ENCODE measurements at regions not wholly inside any gene's neighbourhood (a gene's known extent, or its start where the extent isn't known, plus 50 kb on each side); places are given as distances from the start of the nearest gene placed in this dataset.

GRCh38 chr7:41130086-41130485, 572.8 kb downstream of the INHBA start:
- peaks cover 0 to 6% of the 10 kb centered on the region in 2 experiments; a peak in 3 of 4 replicates for H3K4me1 ChIP-seq (ENCODE audit: control insufficient read depth in 1 of 2, insufficient read depth in 2 of 2, low read depth in 1 of 2, low read length in 1 of 2)
- 90% methylated on average over 5 of the region's 5 CpGs for WGBS (ENCODE audit: low lambda C conversion rate)
- H3K4me2 ChIP-seq: no peak overlapping the region
- H3K27ac ChIP-seq (ENCODE audit: low read depth in 2 of 2, low read length in 1 of 2): no peak overlapping the region
- no peak overlapping the region for H3K9ac ChIP-seq
- H3K9me2 ChIP-seq: no peaks in the 10 kb centered on the region
- no peaks in the 10 kb centered on the region for H3K36me3 ChIP-seq (replicated peaks in 1 of 2; ENCODE audit: control insufficient read depth in 1 of 2, insufficient read depth in 2 of 2, low read length in 1 of 2)
- H3K4me3 ChIP-seq (ENCODE audit: low read depth in 2 of 2, low read length in 1 of 2): no peak overlapping the region
- H3K79me2 ChIP-seq (ENCODE audit: insufficient read depth): no peaks in the 10 kb centered on the region
- no peak for DNase-seq
- CTCF ChIA-PET: interaction anchor here (0.6 kb wide), 1 partner anchor 12 kb away, joined by 3 read pairs; no protein-coding TSS in a partner anchor
- POLR2A ChIA-PET: interaction anchor here (1.2 kb wide), 1 partner anchor 68 kb away, joined by 3 read pairs; no protein-coding TSS in a partner anchor
- TF ChIP-seq MXI1 (IDR thresholded peaks at IDR 0.05; ENCODE audit: low read depth, low read length): no peak
- no peak for TF ChIP-seq CHD2 (IDR thresholded peaks at IDR 0.05; ENCODE audit: low read length, partially characterized antibody)
- H3K27me3 ChIP-seq (ENCODE audit: insufficient read depth): no peaks in the 10 kb centered on the region
- no peaks in the 10 kb centered on the region for H3K9me3 ChIP-seq
- no peaks in the 10 kb centered on the region for H4K20me1 ChIP-seq (ENCODE audit: insufficient read depth)
- H3F3A ChIP-seq (replicated peaks; ENCODE audit: insufficient read depth): no peaks in the 10 kb centered on the region
- no peak overlapping the region for H2AFZ ChIP-seq (ENCODE audit: low read depth)

- Histone ChIP-seq H3K79me2 (ENCODE audit: insufficient read depth) (no peaks in the 10 kb centered on the region), H3K27me3 (ENCODE audit: insufficient read depth) (no peaks in the 10 kb centered on the region), H3K9me2 (no peaks in the 10 kb centered on the region), H4K20me1 (ENCODE audit: insufficient read depth) (no peaks in the 10 kb centered on the region), H2AFZ (ENCODE audit: low read depth) (no peak overlapping the region), H3F3A (replicated peaks; ENCODE audit: insufficient read depth) (peaks cover 6% of the 10 kb centered on the region), H3K4me3 (ENCODE audit: low read depth in 2 of 2, low read length in 1 of 2) (no peak overlapping the region), H3K36me3 (replicated peaks in 1 of 2; ENCODE audit: control insufficient read depth in 1 of 2, insufficient read depth in 2 of 2, low read length in 1 of 2) (no peaks in the 10 kb centered on the region), H3K9ac (no peak overlapping the region), H3K27ac (ENCODE audit: low read depth in 2 of 2, low read length in 1 of 2) (no peak overlapping the region), H3K4me2 (no peak overlapping the region), H3K9me3 (no peaks in the 10 kb centered on the region), H3K4me1 (ENCODE audit: control insufficient read depth in 1 of 2, insufficient read depth in 2 of 2, low read depth in 1 of 2, low read length in 1 of 2) (no peaks in the 10 kb centered on the region; a peak in 1 of 4 replicates)
- DNase-seq: no peak
- POLR2A ChIA-PET: no interaction called here
- TF ChIP-seq REST (IDR thresholded peaks at IDR 0.05; ENCODE audit: low read depth, low read length) (no peak), NFIC (IDR thresholded peaks at IDR 0.05; ENCODE audit: borderline replicate concordance) (no peak), POLR2AphosphoS5 (IDR thresholded peaks at IDR 0.05; ENCODE audit: low read depth, low read length) (no peak), JUND (IDR thresholded peaks at IDR 0.05) (no peak), FOSL2 (IDR thresholded peaks at IDR 0.05; ENCODE audit: borderline replicate concordance, low read depth) (no peak), USF2 (IDR thresholded peaks at IDR 0.05; ENCODE audit: borderline replicate concordance, low read depth, low read length) (no peak), FOXM1 (IDR thresholded peaks at IDR 0.05; ENCODE audit: low read depth) (no peak), PBX3 (IDR thresholded peaks at IDR 0.05) (no peak)
- 81% methylated on average over 2 of the region's 2 CpGs for WGBS (ENCODE audit: low lambda C conversion rate)
- CTCF ChIA-PET: interaction anchor here (0.7 to 1.3 kb wide), 4 partner anchors 10 to 20 kb away, joined by 3 to 4 read pairs (median 3); no protein-coding TSS in a partner anchor
These were observed 577.5 kb downstream of the INHBA start for GRCh38 chr7:41125343-41125742.

All from SK-N-SH (cell line).